NOMO-1 treated with dmso at 0.1 percent for 144 hours (cell line): ENCODE measurements at regions not wholly inside any gene's neighbourhood (a gene's known extent, or its start where the extent isn't known, plus 50 kb on each side); places are given as distances from the start of the nearest gene placed in this dataset.

ENCODE experiments used
- DNase-seq: peaks from one replicate; lab custom pipeline; 2025; ENCODE audit not compliant: unreplicated experiment; lab: John Stamatoyannopoulos, UW

DNA sequence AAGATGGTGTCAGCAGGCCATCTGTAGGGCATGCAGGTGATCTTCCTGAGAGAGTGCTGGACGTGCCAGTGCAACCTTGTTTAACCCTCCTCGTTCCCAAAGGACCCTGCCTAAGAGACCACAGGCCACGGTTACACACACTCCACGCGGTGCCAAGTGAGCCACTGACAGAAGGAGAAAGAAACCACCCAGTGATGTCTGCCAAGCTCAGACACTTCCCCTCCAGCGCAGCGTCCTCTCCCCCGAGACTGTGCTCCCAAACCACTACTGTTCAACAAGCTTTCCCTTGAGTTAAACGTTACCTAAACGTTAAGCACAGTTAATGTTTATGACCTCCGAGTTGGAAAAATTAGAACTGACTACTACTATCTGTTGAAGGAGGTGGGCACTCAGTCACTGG is 119.1 kb upstream of the NCK2 start:
- no peak for DNase-seq

DNA sequence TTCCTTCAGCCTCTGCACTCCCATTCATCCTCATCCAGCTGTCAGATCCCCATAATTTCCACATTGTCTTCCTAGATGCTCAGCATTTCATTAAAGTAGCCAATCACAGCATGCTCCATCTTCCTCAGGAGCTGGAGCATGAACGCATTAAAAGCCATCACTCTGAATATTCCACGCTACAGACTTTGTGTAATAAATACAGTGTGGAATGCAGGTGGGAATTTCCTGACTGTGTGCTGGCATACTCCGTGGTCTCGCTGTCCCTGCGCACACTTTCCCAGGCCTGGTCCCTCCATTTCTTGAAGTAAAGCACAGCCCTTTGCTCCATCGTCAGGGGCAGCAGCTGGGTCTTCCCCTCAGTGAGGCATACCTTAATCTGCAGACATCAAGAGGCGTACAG is 123.7 kb upstream of the NCK2 start:
- no peak for DNase-seq

DNA sequence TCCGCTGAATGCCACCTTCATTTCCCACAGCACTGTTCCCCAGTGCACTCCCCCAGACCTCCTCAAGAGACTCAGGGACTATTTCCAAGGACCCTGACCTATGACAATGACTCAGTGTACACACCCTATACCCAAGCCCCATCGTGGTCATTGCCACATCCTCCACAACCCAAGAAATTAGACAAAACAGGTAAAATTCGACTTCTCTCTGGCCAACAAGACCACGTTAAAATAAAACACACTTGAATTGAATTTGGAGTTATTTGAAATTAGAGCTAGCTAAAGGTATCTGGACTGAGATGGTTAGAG is 126.4 kb upstream of the NCK2 start:
- DNase-seq: no peak

DNA sequence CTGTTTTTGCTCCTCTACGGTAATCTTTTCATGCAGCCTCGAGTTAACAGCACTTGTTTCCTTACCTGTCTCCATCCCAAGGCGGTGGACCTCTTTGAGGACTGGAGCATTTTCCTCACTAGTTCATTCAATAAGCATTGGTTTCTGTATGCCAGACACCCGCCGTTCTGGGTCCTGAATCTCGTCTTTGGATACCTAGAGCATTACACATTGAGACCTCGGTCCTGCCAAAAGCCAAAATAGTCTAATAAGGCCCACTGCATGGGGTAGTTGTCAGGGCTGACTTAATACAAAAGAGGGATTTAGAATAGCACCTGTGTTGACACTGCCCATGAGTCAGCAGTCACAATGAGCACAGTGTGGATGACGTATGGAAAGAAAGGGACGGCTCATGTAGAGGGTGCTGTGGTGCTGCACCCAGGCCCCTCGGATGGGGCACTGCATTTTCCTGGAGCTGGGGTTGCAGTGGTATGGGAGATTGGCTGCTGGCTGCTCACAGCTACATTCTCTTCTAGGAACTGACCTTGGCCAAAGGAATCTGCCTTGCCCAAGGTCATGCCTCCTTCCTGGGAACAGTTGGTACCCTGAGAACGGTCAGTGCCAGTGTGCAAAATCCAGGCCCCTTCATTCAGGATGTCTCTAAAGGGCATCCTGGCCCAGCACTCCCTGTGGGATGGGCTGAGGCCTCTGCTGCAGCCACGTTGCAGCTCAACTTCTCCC is 126.9 kb upstream of the NCK2 start:
- no peak for DNase-seq

GRCh38 chr2:105615305-105615704 is 129.4 kb upstream of the NCK2 start:
- no peak for DNase-seq

DNA sequence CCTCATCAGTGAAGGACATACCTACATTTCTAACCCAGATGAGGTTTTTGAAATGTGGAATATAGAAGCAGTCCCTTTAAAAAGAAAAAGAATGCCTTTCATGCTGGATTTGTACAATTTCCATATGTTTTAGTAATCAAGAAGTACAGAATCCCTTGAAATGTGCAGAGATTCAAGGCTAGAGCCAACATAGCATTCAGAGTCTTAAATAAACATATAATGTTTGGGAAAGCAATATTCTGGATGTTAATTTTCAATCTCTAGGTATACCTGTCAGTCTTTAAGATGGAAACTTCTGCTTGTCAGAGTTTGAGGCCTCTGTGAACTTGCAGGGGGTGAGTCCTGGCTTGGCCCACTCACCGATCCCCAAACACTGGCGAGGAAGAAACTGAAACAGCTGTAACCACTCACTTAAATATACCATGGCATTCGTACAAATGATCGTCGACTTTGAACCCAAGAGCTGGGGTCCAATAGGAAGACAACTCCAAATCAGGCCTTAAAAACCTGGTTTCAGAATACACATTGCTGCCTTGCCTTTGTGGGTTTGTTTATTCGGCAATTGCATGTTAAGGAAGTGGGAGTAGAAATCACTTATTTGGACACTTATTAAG is 132.8 kb upstream of the NCK2 start:
- DNase-seq: no peak

- DNase-seq: no peak
Measured at GRCh38 chr2:105611333-105611637, 133.4 kb upstream of the NCK2 start.

- DNase-seq: no peak
Measured at GRCh38 chr2:105610576-105611332, 134.0 kb upstream of the NCK2 start.

- no peak for DNase-seq
Measured at GRCh38 chr2:105609746-105610402, 134.8 kb upstream of the NCK2 start.

- DNase-seq: no peak
Measured at GRCh38 chr2:105607920-105608504, 136.7 kb upstream of the NCK2 start.

GRCh38 chr2:105606081-105606480 is 138.6 kb upstream of the NCK2 start:
- DNase-seq: no peak

- no peak for DNase-seq
Measured at GRCh38 chr2:105604938-105605337, 139.8 kb upstream of the NCK2 start.

DNA sequence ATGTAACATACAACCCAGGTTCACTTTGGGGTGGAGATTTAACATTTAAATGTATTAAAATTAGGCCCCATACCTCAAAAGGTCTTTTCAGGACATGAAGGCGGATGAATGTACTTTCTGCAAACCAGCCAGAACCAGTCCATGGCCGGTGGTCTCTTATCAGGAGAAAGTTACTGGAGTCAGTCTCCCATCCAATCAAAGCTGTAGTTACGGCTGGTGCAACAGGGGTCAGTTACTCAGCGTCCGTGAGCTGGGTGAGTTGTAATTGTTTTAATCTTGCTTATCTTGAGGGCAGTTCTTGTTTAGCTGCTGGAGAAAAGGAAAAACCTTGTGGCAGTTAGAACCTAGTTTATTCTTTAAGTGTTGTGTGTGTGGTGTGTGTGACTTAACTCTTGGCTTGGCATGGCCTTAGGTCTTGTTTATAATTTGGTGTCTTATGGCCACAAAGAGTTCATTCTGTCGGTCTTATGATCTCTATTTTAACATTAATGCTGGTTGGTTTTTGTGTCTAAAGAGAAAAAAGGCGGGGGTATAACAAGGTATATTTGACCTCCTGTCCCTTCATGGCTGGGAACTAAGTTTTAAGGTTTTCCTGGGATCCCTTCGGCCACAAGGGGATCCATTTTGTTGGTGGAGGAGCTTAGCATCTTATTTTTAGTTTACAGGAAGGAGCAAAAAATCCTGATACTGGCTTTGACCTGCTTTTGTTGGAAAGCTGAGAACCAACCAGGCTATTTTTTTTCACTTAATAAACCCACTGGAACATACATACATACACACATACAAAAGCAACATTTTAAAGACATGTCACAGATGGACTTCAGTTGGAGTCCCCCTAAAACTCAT is 143.5 kb upstream of the NCK2 start:
- DNase-seq: no peak

DNA sequence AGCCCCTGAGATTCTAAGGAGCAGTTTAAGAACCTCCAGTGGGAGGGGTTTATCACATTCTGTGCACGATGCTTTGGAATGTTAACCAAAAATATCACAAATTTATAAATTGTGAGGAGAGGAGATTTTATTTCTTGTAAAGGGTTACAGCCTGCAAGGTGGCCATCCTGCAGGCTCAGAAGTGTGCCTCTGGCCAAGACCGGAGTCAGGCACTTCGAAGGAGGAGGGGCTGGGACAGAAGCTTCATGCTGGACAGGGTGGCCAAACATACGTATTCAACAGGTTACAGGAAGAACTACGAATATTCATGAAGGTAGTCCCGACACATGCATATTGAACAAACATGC is 144.1 kb upstream of the NCK2 start:
- DNase-seq: no peak

DNA sequence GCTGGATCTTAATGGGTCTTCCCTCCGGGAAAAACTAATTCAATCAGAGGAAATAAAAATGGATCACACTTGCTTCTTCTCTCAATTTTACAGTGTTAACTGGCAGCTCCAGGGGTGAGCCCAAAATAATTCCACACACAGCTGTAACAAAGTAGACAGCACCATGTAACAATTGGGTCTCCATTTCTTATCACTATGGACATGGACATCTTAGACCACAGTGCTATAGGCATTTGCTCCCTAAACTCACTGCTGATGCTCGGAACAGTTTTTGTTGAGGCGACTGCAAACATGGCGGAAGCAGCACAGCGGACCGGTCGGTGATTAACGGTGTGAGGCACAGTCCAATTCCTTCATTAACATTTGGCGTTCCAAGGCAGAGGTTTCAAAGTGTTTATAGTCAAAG is 144.7 kb upstream of the NCK2 start:
- no peak for DNase-seq

DNA sequence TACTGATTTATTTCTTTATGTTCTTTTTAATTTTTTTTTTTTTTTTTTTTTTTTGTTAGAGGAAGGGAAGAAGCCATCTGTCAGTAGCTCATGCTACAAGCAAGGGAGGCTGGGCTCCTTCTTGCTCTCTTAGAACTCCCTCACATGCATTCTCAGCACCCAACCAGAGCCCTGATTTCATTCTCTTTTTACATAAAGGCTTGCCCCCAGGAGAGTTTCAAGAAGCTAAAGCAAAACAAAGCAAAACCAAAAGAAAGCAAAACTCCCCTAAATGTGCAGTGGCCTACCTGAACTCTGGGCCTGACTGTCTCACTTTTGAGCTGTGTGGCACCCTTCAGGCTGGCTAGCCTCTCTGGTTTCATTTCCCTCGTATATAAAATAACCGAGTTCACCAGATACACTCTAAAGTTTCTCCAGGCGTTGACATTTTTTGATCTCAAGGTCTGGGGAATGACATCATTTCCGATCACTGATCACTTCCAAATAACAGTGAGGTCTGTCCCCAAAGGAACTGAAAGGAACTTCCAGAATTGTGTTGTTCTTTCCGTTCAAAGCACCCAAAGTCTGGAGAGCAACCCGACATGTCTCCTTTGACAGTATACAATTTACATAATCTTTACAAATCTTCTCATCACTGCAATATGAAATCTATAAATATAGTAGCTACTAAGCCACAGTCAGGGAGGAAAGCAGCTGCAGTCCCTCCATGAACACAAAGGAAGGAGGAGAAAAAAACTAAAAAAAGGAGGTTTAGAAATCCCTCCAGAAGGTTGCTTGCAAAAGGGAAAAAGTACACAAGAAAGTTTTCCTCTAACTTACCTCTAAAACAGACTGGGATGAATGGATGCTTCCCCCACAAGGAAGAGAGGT is 145.6 kb upstream of the NCK2 start:
- no peak for DNase-seq

GRCh38 chr2:105597806-105598803 is 146.6 kb upstream of the NCK2 start:
- DNase-seq: no peak

GRCh38 chr2:105597011-105597805 is 147.5 kb upstream of the NCK2 start:
- DNase-seq: no peak
